ENCODE measurements at regions not wholly inside any gene's neighbourhood (a gene's known extent, or its start where the extent isn't known, plus 50 kb on each side); places are given as distances from the start of the nearest gene placed in this dataset.

DNA sequence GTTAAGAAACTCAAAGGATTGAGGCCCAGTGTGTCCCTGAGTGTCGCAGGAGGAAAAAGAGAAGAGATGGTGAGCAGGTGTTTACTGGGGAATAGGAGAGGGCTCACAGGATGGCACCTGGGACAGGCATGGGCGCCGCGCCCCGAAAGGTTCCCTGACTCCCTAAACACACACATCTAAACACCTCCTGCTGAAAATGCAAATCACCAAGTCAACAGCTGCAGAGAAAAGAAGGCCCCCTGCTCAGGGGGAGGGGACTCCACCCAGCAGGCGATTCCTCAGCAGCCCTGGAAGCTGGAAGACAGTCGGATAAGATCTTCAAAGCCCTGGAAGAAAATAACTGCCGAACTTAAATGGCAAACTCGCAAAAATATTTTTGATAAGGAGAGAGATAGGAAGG, 377.2 kb downstream of the BRD1 start:
- TF ChIP-seq, protein P1, sequence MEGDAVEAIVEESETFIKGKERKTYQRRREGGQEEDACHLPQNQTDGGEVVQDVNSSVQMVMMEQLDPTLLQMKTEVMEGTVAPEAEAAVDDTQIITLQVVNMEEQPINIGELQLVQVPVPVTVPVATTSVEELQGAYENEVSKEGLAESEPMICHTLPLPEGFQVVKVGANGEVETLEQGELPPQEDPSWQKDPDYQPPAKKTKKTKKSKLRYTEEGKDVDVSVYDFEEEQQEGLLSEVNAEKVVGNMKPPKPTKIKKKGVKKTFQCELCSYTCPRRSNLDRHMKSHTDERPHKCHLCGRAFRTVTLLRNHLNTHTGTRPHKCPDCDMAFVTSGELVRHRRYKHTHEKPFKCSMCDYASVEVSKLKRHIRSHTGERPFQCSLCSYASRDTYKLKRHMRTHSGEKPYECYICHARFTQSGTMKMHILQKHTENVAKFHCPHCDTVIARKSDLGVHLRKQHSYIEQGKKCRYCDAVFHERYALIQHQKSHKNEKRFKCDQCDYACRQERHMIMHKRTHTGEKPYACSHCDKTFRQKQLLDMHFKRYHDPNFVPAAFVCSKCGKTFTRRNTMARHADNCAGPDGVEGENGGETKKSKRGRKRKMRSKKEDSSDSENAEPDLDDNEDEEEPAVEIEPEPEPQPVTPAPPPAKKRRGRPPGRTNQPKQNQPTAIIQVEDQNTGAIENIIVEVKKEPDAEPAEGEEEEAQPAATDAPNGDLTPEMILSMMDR (IDR thresholded peaks at IDR 0.05; ENCODE audit: low read length): no peak
- no peak for TF ChIP-seq EZH2 (optimal IDR thresholded peaks at IDR 0.05; ENCODE audit: low read depth, low read length)
- no peak for TF ChIP-seq EZH2phosphoT487 (IDR thresholded peaks at IDR 0.05; ENCODE audit: low read length)

Data from MM.1S (cell line).